Astrocyte of the hippocampus (primary cell): ENCODE measurements at regions not wholly inside any gene's neighbourhood (a gene's known extent, or its start where the extent isn't known, plus 50 kb on each side); places are given as distances from the start of the nearest gene placed in this dataset.

Experiments
- DNase-seq: peaks from one replicate; pipeline ENCODE4 v3.0.0; 2011; ENCODE audit warnings: low read depth, low spot score

DNA sequence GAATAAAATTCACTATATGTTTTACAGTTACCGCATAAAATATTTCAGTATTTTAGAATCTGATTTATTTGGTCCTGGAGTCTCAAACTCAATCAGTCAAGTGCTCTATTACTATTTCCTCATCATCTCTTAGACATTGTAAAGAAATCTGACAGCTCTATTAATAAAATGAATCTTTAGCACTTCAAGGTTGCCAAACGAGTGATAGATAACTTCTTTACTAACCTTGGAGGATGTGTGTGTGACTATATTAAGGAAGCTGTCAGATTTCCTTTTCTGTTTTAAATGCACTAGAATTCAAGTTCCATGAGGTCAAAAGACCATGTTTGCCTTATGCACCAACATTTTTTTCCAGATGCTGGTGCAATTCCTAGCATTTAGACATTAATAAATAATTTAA lies 389.8 kb upstream of the AZI2 start:
- no peak for DNase-seq

DNA sequence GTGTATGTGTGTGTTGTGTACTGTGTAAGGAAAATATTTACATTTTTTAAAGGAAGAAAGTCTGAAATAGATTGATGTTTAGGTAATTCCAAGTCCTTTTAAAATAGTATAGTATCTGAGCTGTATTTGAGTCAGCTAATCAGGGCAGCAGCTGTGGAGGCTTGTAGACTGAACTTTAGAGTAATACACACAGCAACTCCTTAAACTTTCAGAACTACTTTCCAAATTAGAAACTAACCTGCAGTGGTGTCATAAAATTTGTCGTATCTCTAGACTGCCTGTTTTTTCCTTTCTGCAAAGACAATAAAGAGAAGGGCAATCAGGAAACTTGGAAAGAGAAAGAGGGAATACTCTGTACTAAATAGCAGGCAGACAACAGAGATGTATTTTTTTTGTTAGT lies 391.0 kb upstream of the AZI2 start:
- no peak for DNase-seq

DNA sequence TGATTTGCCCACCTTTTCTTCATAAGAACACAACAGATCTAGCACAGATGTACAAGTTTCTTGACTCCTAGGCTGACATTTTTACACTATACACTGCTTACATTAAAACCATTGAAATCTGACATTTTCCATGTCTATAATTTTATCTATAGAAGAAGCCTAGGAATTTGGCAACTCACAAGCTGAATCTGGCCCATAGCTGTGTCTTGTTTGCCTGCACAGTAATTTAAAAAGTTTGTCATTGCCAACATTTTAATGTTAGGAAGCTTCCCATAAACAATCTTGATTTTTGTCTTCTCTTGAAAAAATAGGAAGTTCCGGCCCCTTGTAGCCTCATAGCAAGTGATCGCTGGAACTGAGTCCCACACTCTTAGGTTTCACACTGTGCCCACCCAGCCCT lies 394.6 kb upstream of the AZI2 start:
- no peak for DNase-seq

DNA sequence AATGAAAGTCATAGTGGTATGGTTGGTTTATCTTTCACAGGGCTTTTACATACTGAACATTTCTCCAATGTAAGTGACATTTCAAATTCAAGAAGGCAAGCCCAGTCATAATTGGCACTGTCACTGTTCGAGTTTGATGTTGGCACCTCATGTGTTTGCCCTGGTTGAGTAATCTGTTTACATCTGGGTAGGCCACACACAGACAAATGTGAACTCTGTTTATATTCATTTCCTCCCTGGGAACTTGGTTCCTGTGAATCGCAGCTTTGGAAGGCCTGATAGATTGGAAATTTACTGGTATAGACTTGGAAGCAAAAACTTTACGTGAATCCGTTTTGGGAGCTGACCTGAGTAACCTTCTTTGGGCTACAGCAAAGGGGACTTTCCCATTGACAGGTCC lies 395.2 kb upstream of the AZI2 start:
- peak; percentile 4 for DNase-seq

DNA sequence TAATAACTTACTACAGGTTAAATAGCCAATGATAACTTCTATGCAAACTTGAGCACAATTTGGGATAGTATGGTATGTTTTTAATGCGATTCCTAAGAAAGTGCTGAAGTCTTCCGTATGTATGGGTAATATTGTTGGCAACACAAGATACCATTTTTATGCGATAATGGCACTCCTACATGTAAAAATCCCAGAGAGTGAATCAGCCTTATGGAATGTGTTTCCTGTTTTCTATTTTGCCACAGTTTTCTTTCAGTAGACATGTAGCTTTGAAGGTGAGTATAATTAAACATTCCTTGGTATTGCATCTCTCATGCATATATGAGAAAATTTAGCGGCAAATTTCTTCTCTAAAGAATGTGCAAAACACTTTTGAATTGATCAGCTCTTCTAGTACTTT lies 396.8 kb upstream of the AZI2 start:
- peak; percentile 42 for DNase-seq

DNA sequence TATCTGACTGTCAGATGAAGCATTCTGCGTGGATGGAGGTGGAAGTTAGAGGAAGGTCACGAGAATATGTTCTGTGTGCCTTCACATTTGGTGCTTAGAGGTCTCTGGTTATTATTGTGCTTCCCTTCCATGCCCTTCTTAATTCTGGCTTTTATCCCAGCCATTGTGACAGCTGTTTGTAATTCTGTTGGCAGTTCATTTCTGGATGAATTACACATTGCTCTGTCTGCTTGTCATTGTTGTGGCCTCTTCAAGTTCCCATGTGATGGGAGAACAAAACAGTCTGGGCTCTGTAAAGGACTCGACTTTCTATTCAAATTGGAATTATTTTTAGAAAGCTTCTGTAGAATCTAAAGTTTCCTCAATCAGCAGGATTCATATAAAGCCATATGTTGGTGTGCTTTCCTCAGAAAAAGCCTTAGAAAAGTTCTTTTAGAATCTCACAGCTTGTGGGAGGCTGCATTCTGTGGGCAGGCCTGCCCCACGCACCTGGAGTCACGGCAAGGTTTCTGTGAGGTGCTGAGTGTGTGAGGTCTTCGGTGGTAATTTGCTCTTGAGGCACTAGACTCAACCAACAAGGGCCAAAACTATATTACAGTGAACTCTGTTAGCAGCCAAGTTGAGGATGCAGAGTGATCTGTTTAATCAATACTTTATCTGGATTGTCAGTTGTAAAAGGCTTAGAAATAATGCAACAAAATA lies 397.4 kb upstream of the AZI2 start:
- DNase-seq = peak; percentile 31

DNA sequence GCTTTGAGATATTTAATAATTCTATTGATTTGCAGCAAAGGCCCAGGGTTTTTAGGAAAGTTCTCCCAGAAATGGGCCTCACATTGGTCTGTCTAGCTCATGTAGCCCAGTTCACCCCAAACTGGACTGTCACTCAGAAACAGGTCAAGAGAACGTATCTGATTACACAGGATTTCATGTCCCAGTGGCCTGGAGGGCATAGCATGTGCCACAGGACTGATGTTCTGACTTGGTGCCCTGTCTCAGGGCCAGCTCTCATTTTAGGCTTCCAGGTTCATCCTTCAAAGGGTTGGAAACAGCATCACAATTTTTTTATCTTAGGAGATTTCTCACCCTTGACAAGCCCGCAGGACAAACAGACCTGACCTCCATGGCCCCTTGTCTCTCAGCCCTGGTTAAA lies 398.4 kb upstream of the AZI2 start:
- DNase-seq = no peak

DNA sequence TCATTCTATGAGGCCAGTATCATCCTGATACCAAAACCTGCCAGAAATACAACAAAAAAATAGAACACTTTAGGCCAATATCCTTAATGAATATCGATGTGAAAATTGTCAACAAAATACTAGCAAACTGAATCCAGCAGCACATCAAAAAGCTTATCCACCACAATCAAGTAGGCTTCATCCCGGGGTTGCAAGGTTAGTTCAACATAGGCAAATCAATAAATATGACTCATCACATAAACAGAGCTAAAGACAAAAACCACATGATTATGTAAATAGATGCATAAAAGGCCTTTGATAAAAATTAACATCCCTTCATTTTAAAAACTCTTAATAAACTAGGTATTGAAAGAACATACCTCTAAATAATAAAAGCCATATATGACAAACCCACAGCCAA lies 403.2 kb upstream of the AZI2 start:
- no peak for DNase-seq

DNA sequence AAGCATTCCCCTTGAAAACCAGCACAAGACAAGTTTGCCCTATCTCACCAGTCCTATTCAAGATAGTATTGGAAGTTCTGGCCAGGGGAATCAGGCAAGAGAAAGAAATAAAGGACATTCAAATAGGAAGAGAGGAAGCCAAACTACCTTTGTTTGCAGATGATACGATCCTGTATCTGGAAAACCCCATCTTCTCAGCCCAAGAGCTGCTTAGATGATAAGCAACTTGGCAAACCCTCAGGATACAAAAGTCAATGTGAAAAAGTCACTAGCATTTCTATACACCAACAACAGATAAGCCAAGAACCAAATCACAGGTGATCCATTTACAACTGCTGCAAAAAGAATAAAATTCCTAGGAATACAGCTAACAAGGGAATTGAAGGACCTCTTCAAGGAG lies 403.7 kb upstream of the AZI2 start:
- DNase-seq = no peak

DNA sequence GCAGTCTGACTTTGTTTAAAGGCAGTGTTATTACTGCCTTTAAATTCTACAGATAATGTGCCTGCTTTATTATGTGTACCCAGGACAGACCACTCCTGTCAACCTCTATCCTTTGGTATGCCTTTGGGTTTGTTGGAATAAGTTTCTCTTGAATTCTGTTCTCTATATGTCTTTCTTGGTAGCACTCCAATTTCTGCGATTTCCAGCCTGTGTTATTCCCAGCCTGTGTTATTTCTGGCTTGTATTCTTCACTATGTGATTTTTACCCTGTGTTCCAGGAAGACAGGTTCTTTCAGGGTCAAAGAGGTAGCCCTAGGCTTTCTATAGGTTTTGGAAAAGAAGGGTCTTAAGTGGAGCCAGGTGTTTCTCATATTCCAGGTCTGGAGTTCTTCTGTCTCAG lies 407.4 kb upstream of the AZI2 start:
- no peak for DNase-seq

DNA sequence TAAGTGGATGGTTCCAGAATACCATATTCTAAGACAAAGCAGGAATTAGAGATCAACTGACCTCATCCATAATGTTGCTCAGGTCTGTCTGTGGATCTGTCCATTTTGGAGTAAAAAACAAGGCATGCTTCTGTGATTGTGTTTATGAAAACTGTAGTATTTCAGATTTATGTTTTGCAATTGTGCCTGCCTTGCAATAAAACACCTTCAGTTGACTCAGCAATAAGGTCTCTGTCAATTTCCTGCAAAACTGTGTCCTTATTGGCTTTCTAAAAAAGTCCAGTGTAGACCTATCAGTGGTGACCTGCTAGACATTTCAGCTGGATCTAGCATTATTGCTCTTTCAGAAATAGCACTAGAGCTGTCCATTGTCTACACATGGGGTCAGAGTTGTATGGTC lies 409.5 kb upstream of the AZI2 start:
- no peak for DNase-seq

DNA sequence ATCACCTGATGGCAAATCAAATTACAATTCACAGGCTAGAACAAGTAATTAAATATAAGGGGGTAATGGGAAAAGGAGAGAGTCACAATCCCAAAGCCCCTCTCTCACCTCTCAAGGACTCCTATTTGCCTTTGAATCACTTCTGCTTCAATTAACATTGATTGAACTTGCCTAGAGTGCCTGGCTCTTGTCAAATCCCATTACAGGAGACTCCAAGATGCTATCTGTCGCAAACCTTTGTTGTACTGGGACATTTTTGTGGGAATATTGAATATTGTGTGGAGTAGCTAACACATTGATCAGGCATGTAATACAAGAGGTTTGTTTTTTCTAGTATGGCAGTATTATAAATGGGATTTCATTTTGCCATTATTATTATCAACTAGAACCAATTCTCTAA lies 412.8 kb upstream of the AZI2 start:
- no peak for DNase-seq

DNA sequence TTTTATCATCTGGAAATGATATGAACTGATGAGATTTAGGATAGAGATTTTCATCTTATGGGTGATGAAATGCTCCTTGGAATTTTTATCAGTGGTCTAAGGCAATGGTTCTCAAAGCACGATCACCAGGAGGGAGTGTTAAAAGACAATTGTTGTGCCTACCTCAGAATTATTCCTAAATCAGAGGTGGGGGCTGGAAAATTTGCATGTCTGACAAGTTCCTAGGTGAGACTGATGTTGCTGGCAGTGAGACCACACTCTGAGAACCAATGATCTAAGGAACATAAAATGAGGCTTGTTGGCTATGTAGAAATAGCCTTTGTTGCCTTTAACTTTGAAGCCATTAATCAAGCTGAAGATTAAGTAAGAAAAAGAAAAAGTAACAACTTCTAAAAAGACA lies 416.6 kb upstream of the AZI2 start:
- DNase-seq = no peak

DNA sequence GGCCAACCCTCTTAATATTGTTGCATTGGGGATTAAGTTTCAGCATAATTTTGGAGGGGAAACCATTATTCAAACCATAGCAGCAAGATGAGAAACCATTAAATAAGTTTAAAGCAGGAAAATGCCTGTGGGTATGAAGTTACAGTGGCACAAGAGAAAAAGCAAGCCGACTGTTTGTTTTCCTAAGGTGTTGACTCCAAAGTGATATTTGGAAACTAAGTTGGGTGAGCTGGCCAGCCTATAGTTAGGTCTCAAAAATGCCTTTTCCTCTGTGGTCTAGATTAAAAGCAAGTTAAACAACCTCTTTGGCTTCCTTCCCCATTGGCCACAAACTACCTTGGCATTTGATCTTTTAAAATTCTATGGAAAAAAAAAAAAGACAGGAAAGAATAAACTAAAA lies 419.8 kb upstream of the AZI2 start:
- DNase-seq = peak; percentile 63

DNA sequence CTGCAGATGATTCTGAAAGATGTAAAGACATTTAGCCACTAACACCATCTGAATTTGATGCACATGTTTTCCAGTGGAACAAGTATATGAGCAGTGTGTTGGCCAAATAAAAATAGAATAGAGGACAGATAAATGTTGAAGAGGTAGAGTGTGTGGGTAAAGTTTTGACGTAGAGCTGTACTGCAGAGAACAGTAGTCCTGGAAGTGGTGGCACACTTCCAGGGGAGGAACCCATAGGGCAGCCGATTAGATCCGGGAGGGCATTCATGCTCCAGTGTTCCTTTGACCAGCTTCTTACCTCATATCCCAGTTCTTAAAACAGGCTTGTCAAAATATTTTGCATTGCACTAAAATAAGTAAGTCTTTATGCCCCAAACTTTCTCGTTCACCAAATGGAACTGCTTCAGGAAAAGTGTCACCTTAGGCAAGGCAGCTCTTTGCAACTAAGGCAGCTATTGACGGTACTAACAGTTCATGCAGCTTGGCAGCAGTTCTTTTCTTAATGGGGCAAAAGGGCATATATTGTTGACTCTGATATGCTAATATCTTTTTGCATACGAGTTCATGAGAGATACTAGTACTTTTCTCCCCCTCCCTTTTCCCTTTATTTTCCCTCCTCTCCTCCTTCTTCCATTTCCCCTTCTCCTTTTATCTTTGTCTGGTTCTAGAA lies 429.3 kb upstream of the AZI2 start:
- DNase-seq = no peak

DNA sequence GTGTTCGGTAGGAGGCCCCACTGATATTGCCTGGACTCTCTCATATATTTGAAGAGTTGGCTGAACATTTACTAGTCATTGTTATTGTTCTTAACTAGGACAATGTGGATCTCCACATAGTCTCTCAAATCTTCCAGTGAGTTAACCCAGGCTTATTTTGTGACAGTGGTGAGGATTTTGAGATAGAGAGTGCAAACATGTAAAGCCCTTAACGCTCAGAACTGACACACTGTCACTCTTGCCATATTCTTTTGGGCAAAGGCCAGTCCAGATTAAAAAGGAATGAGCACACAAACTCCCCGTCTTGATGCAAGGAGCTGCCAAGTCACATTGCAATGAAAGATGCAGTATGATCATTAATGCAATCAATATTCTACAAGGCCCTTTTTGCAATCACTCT lies 431.9 kb upstream of the AZI2 start:
- no peak for DNase-seq

DNA sequence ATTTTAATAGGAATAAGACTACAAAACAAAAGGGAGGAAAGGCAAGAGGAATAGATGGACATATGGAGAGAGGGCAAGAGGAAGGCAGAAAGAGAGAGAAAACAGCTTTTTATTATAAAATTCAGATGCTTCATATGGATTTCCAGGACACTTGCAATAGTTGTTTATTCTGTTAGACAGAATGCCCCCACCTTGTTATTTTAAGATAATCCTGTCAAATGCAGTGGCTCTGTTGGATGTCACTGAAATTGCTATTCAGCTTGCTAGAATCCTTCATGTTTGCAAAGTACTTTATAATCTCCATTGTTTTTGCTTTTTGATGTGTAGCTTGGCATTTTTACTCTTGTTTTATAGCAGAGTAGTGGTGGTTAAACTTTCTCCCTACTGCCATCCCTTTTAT lies 432.4 kb upstream of the AZI2 start:
- DNase-seq = no peak

DNA sequence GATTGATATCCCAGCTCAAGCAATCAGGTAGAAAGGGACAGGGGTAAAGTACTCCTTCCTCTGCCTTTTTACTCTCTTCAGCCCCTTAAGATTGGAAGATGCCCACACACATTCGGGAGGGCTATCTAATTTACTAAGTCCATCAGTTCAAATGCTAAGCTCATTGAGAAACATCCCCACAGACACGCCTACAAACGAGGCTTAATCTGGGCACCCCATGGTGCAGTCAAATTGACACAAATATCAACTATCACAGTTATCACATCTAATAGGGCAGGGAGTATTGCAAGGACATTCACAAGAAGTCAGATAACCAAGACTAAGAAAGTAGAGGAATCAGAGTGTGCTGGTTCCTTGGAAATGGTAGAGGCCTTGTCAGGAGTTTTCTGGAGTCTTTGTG lies 437.8 kb upstream of the AZI2 start:
- no peak for DNase-seq

DNA sequence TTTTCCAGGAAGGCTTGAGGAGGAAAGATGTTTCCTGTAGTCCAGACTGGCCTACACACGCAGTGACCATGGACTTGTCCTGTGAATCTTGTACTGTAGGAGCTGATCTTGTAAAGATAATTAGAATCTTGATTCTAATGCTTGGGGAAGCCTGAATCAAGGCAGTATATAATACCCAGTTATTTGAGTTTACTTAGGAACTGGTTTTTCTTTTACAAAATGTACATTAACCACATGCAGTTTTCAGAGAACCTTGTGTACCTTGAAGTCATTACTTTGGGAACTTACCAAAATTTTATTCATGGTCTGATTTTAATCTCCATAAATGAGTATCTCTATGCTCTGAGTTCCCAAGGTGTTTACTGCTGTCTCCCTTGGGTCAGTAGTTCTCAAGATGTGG lies 439.9 kb upstream of the AZI2 start:
- DNase-seq = no peak

DNA sequence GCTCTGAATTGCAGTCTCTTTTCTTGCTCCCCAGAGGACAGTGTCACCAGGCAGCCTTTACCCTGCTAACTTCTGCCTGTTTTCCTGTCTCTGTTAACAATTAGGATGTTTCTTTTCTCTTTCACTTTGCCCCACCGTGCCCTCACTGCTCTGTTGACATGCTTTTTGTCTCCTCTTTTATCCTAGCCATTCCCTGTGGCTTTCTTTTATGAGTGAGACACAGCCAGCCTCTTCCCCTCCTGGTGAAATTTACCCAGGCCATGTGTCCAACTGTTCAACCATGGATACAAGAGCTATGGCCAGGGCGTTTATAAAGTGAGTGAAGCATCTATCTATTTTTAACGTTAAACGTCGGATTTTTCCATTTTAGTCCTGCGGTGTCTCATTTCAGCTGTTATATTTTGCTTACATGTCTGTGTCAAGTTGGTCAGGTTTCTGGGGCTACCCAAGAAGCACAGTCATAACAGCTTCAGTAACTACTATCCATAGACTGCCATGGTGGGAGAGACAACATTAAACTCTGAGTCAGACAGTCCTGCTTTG lies 443.2 kb upstream of the AZI2 start:
- DNase-seq = no peak

DNA sequence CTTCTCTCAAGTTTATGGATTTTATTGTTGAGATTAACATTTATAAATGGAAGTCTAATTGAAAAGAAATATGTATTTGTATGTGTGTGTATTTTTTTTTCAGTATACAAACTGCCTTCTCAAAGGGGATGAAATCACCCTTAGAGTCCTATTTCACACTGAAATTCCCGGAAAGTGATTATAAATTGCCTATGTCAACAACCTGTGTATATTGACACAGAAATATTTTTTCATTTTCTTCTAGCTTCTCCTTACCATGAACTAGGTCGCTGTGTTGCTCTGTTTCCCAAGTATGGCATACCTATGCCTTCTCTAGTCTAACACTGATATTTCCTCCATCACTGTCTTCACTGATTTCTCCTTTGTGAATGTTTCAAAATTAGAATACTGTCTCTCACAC lies 444.0 kb upstream of the AZI2 start:
- DNase-seq = no peak

DNA sequence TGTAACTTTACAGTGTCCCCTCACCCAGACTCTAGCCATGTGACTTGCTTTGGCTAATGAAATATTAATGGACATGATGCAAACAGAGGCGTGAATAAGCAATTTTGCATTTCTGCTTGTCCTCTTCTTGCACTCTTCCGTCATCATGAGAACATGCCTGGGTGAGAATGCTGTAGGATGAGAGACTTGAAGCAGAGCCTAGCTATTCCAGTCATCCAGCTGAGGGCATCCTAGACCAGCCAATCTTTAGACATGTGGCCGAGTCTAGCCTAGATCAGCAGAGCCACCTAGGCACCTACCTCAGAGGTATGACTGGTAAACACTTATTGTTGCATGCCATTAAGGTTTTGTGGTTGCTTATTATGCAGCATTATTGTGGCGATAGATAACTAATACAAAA lies 450.5 kb upstream of the AZI2 start:
- DNase-seq = no peak

DNA sequence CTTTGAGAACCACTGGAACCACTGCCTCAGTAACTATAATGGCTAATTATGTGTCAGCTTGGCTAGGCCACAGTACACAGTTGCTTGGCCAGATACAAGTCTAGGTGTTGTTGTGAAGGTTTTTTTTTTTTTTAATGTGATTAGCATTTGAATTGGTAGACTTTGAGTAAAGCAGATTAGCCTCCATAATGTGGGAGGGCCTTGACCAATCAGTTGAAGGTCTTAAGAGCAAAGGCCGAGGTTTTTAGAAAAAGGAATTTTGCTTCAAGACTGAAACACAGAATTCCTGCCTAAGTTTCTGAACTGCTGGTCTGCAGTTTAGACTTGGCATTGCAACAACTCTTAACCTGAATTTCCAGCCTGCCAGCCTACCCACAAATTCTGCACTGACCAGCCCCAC lies 451.6 kb upstream of the AZI2 start:
- DNase-seq = no peak

DNA sequence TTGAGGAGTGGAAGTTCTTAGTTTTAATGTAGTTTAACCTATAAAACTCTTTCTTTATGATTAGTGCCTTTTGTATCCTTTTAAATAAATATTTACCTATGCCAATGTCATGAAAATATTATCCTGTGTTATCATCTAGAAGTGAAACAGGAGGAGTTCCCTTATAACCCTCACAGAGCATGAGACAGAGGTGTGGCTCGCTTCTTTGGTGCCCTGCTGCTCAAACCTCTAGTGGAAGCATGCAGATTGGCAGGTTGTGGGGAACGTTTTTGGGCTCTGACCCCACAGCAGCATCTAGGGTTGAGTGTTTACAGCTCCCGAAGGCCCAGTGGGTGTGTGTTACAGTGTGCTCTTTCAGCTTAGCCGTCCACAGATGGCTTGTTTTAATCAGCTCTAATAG lies 459.4 kb upstream of the AZI2 start:
- no peak for DNase-seq
